ENCODE measurements at regions not wholly inside any gene's neighbourhood (a gene's known extent, or its start where the extent isn't known, plus 50 kb on each side); places are given as distances from the start of the nearest gene placed in this dataset.

GRCh38 chr17:12478311-12478710 is 187.4 kb upstream of the MYOCD start:
- Mint-ChIP-seq H3K27ac (ENCODE audit: unreplicated experiment) (no peak overlapping the region), H3K9me3 (ENCODE audit: low read depth, unreplicated experiment) (no peaks in the 10 kb centered on the region), H3K4me1 (ENCODE audit: low read depth, unreplicated experiment) (no peaks in the 10 kb centered on the region), H3K36me3 (ENCODE audit: insufficient read depth, unreplicated experiment) (no peaks in the 10 kb centered on the region), H3K27me3 (ENCODE audit: unreplicated experiment) (no peaks in the 10 kb centered on the region), H3K4me3 (ENCODE audit: low read depth, unreplicated experiment) (no peak overlapping the region)
- no peak for DNase-seq
- no TSS peak for BruUV-seq (replicated peaks)
- no peak for TF ChIP-seq CTCF (IDR thresholded peaks at IDR 0.05; ENCODE audit: unreplicated experiment)
- intact Hi-C loops (cut with micrococcal nuclease; ENCODE audit: unreplicated experiment), result no loop called here
- CTCF ChIA-PET, result no interaction called here

GRCh38 chr17:12485361-12485906 is 180.3 kb upstream of the MYOCD start:
- CTCF ChIA-PET, result interaction anchor here (0.7 kb wide), 1 partner anchor 27 kb away, joined by 3 read pairs; no protein-coding TSS in a partner anchor
- DNase-seq, result no peak
- no peak for TF ChIP-seq CTCF (IDR thresholded peaks at IDR 0.05; ENCODE audit: unreplicated experiment)
- Mint-ChIP-seq H3K27me3 (ENCODE audit: unreplicated experiment) (peaks cover 7% of the 10 kb centered on the region), H3K4me3 (ENCODE audit: low read depth, unreplicated experiment) (no peak overlapping the region), H3K27ac (ENCODE audit: unreplicated experiment) (no peak overlapping the region), H3K9me3 (ENCODE audit: low read depth, unreplicated experiment) (no peaks in the 10 kb centered on the region), H3K4me1 (ENCODE audit: low read depth, unreplicated experiment) (no peaks in the 10 kb centered on the region), H3K36me3 (ENCODE audit: insufficient read depth, unreplicated experiment) (no peaks in the 10 kb centered on the region)
- intact Hi-C loops (cut with micrococcal nuclease; ENCODE audit: unreplicated experiment), result no loop called here
- no TSS peak for BruUV-seq (replicated peaks)

GRCh38 chr17:12489325-12489724 is 176.4 kb upstream of the MYOCD start:
- no TSS peak for BruUV-seq (replicated peaks)
- H3K4me1 Mint-ChIP-seq (ENCODE audit: low read depth, unreplicated experiment), result no peaks in the 10 kb centered on the region
- H3K27ac Mint-ChIP-seq (ENCODE audit: unreplicated experiment), result no peak overlapping the region
- H3K27me3 Mint-ChIP-seq (ENCODE audit: unreplicated experiment), result peaks cover 30% of the 10 kb centered on the region
- no peaks in the 10 kb centered on the region for H3K9me3 Mint-ChIP-seq (ENCODE audit: low read depth, unreplicated experiment)
- H3K4me3 Mint-ChIP-seq (ENCODE audit: low read depth, unreplicated experiment), result no peak overlapping the region
- intact Hi-C loops (cut with micrococcal nuclease; ENCODE audit: unreplicated experiment), result no loop called here
- H3K36me3 Mint-ChIP-seq (ENCODE audit: insufficient read depth, unreplicated experiment), result no peaks in the 10 kb centered on the region
- no peak for DNase-seq
- TF ChIP-seq CTCF (IDR thresholded peaks at IDR 0.05; ENCODE audit: unreplicated experiment), result no peak
- CTCF ChIA-PET, result no interaction called here

GRCh38 chr17:12492450-12492849 is 173.2 kb upstream of the MYOCD start:
- CTCF ChIA-PET, result no interaction called here
- no peak for TF ChIP-seq CTCF (IDR thresholded peaks at IDR 0.05; ENCODE audit: unreplicated experiment)
- no peak overlapping the region for H3K27ac Mint-ChIP-seq (ENCODE audit: unreplicated experiment)
- H3K4me3 Mint-ChIP-seq (ENCODE audit: low read depth, unreplicated experiment), result no peak overlapping the region
- DNase-seq, result no peak
- H3K36me3 Mint-ChIP-seq (ENCODE audit: insufficient read depth, unreplicated experiment), result no peaks in the 10 kb centered on the region
- peaks cover 50% of the 10 kb centered on the region for H3K27me3 Mint-ChIP-seq (ENCODE audit: unreplicated experiment)
- no TSS peak for BruUV-seq (replicated peaks)
- H3K4me1 Mint-ChIP-seq (ENCODE audit: low read depth, unreplicated experiment), result no peaks in the 10 kb centered on the region
- intact Hi-C loops (cut with micrococcal nuclease; ENCODE audit: unreplicated experiment), result no loop called here
- no peaks in the 10 kb centered on the region for H3K9me3 Mint-ChIP-seq (ENCODE audit: low read depth, unreplicated experiment)
